ENCODE measurements at regions not wholly inside any gene's neighbourhood (a gene's known extent, or its start where the extent isn't known, plus 50 kb on each side); places are given as distances from the start of the nearest gene placed in this dataset.

DNA sequence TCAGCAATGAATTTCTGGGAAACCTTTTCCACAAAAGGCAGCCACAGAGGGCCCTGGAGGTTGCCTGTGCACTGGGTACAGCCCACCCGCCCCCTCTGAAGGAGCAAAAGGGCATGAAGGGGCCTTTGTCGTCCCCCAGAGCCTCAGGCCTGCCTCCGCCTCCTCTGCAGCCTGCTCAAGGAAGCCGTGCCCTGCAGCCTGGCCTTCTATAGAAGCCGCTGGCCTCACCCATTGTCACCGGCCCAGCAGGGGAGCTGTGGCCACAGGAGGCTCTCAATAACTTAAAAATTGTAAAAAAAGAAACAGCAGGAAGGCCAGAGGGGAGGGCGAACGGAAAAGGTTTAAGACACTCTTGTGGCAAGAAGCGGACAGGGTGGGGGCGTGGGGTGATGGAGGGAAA is 213.3 kb downstream of the IRX2 start:
- no peak for TF ChIP-seq CTCF (IDR thresholded peaks at IDR 0.05)
- TF ChIP-seq POLR2A (IDR thresholded peaks at IDR 0.05) = no peak

Measured in suprapubic skin (tissue), 3 donors.